HEK293T (cell line): ENCODE measurements at regions not wholly inside any gene's neighbourhood (a gene's known extent, or its start where the extent isn't known, plus 50 kb on each side); places are given as distances from the start of the nearest gene placed in this dataset.
"Not testable (repeated sequence)": the region's sequence is repeated elsewhere in the genome, so short reads cannot be mapped to it uniquely, and the experiment has no call there.

Experiments used
- CTCF ChIA-PET: fragments of 350-600 bp; formaldehyde crosslinking; extraction: SDS; loops from one replicate; lab custom pipeline; 2021; ENCODE audit warnings: antibody characterized with exemption, inconsistent platforms; lab: Yijun Ruan, JAX
- POLR2A ChIA-PET: fragments of 350-600 bp; formaldehyde crosslinking; extraction: SDS; loops from one replicate; lab custom pipeline; 2020; ENCODE audit warnings: antibody characterized with exemption, inconsistent platforms; lab: Yijun Ruan, JAX
- DNase-seq: peaks from one replicate; pipeline ENCODE4 v3.0.0; 2012; ENCODE audit warnings: mixed read lengths; ENCODE audit errors: extremely low spot score
- ARNT ChIP-seq: fragments of 450-650 bp; IDR thresholded peaks from 2 replicates; pipeline ENCODE4 v1.6.1; 2017; ENCODE audit warnings: mild to moderate bottlenecking
- BHLHE40 ChIP-seq: fragments of 450-650 bp; IDR thresholded peaks from 2 replicates; pipeline ENCODE4 v1.6.1; 2016; ENCODE audit warnings: mild to moderate bottlenecking, moderate library complexity, borderline replicate concordance
- CTBP1 ChIP-seq: fragments of 450-650 bp; IDR thresholded peaks from 2 replicates; pipeline ENCODE4 v1.6.1; 2016; ENCODE audit warnings: borderline replicate concordance
- ELF4 ChIP-seq: fragments of 450-650 bp; IDR thresholded peaks from 2 replicates; pipeline ENCODE4 v1.6.1; 2017; ENCODE audit warnings: antibody characterized with exemption
- FOXA1 ChIP-seq: fragments of 450-650 bp; IDR thresholded peaks from 2 replicates; pipeline ENCODE4 v1.6.1; 2016; ENCODE audit warnings: mild to moderate bottlenecking
- FOXK2 ChIP-seq: fragments of 450-650 bp; IDR thresholded peaks from 2 replicates; pipeline ENCODE4 v1.6.1; 2016; ENCODE audit warnings: mild to moderate bottlenecking
- FOXM1 ChIP-seq: fragments of 450-650 bp; IDR thresholded peaks from 2 replicates; pipeline ENCODE4 v1.6.1; 2017; ENCODE audit warnings: mild to moderate bottlenecking, borderline replicate concordance
- HDGF ChIP-seq: fragments of 450-650 bp; IDR thresholded peaks from 2 replicates; pipeline ENCODE4 v1.6.1; 2017; ENCODE audit warnings: antibody characterized with exemption, borderline replicate concordance
- L3MBTL2 ChIP-seq: fragments of 450-650 bp; conservative IDR thresholded peaks from 2 replicates; pipeline ENCODE4 v1.6.1; 2016; ENCODE audit warnings: mild to moderate bottlenecking
- LEF1 ChIP-seq: fragments of 450-650 bp; IDR thresholded peaks from 2 replicates; pipeline ENCODE4 v1.6.1; 2017; ENCODE audit warnings: mild to moderate bottlenecking, borderline replicate concordance
- NFRKB ChIP-seq: fragments of 450-650 bp; IDR thresholded peaks from 2 replicates; pipeline ENCODE4 v1.6.1; 2016; ENCODE audit warnings: mild to moderate bottlenecking, moderate library complexity
- PKNOX1 ChIP-seq: fragments of 450-650 bp; IDR thresholded peaks from 2 replicates; pipeline ENCODE4 v1.6.1; 2016
- SP1 ChIP-seq: fragments of 450-650 bp; IDR thresholded peaks from 2 replicates; pipeline ENCODE4 v1.6.1; 2017
- SUZ12 ChIP-seq: fragments of 450-650 bp; IDR thresholded peaks from 2 replicates; pipeline ENCODE4 v1.6.1; 2016; ENCODE audit warnings: mild to moderate bottlenecking
- TARDBP ChIP-seq: fragments of 450-650 bp; IDR thresholded peaks from 2 replicates; pipeline ENCODE4 v1.6.1; 2016
- ZNF384 ChIP-seq: fragments of 450-650 bp; IDR thresholded peaks from 2 replicates; pipeline ENCODE4 v1.6.1; 2016

GRCh38 chr3:159497361-159497760 lies 491.3 kb upstream of the IL12A start:
- TF ChIP-seq TARDBP (no peak), NFRKB (no peak)
- CTCF ChIA-PET: no interaction called here
- no peak for DNase-seq
- POLR2A ChIA-PET: no interaction called here

- ChIA-PET CTCF (no interaction called here), POLR2A (no interaction called here)
- TF ChIP-seq PKNOX1: no peak
- no peak for TF ChIP-seq FOXK2
- TF ChIP-seq ZNF384: no peak
- TF ChIP-seq L3MBTL2: no peak
- TF ChIP-seq SUZ12: no peak
- no peak for TF ChIP-seq CTBP1
- no peak for TF ChIP-seq LEF1
- TF ChIP-seq FOXM1: no peak
- TF ChIP-seq TARDBP: no peak
- no peak for TF ChIP-seq FOXA1
- TF ChIP-seq NFRKB: no peak
- TF ChIP-seq HDGF: no peak
- no peak for TF ChIP-seq BHLHE40
- TF ChIP-seq SP1: no peak
- TF ChIP-seq ELF4: no peak
- no peak for TF ChIP-seq ARNT
- DNase-seq: no peak
These were observed 489.4 kb upstream of the IL12A start for GRCh38 chr3:159499031-159499793.

- CTCF ChIA-PET: no interaction called here
- POLR2A ChIA-PET: no interaction called here
- DNase-seq: no peak
- TF ChIP-seq SUZ12 (no peak), ARNT (no peak), TARDBP (no peak), FOXA1 (no peak)
These were observed 487.6 kb upstream of the IL12A start for GRCh38 chr3:159501029-159501428.

GRCh38 chr3:159502986-159503385 lies 485.6 kb upstream of the IL12A start:
- no peak for DNase-seq
- TF ChIP-seq HDGF: no peak
- TF ChIP-seq ARNT: no peak
- no peak for TF ChIP-seq TARDBP
- no peak for TF ChIP-seq NFRKB
- no peak for TF ChIP-seq L3MBTL2
- no peak for TF ChIP-seq BHLHE40
- TF ChIP-seq LEF1: no peak
- no peak for TF ChIP-seq SUZ12
- no peak for TF ChIP-seq CTBP1
- TF ChIP-seq FOXA1: no peak
- TF ChIP-seq FOXK2: no peak
- POLR2A ChIA-PET: no interaction called here
- CTCF ChIA-PET: no interaction called here

GRCh38 chr3:159510988-159511387 lies 477.6 kb upstream of the IL12A start:
- POLR2A ChIA-PET, CTCF ChIA-PET, DNase-seq: not testable (repeated sequence)

GRCh38 chr3:159513444-159513843 lies 475.2 kb upstream of the IL12A start:
- DNase-seq: no peak
- CTCF ChIA-PET: no interaction called here
- TF ChIP-seq ZNF384 (no peak), SP1 (no peak), SUZ12 (no peak), FOXK2 (no peak), HDGF (no peak), FOXM1 (no peak), ARNT (no peak)
- POLR2A ChIA-PET: no interaction called here

- no peak for TF ChIP-seq FOXK2
- TF ChIP-seq ARNT: no peak
- no peak for TF ChIP-seq L3MBTL2
- TF ChIP-seq HDGF: no peak
- TF ChIP-seq BHLHE40: no peak
- TF ChIP-seq SP1: no peak
- no peak for TF ChIP-seq TARDBP
- TF ChIP-seq ELF4: no peak
- no peak for TF ChIP-seq SUZ12
- no peak for TF ChIP-seq ZNF384
- no peak for TF ChIP-seq FOXM1
- no peak for TF ChIP-seq CTBP1
- TF ChIP-seq FOXA1: no peak
- no peak for TF ChIP-seq PKNOX1
- no peak for TF ChIP-seq LEF1
- TF ChIP-seq NFRKB: no peak
- ChIA-PET POLR2A (no interaction called here), CTCF (no interaction called here)
- DNase-seq: no peak
These were observed 474.7 kb upstream of the IL12A start for GRCh38 chr3:159513867-159514380.

- CTCF ChIA-PET: no interaction called here
- DNase-seq: no peak
- POLR2A ChIA-PET: no interaction called here
- TF ChIP-seq SP1 (no peak), L3MBTL2 (no peak), ZNF384 (no peak), BHLHE40 (no peak), PKNOX1 (no peak)
These were observed 471.5 kb upstream of the IL12A start for GRCh38 chr3:159517105-159517504.
